ENCODE measurements at regions not wholly inside any gene's neighbourhood (a gene's known extent, or its start where the extent isn't known, plus 50 kb on each side); places are given as distances from the start of the nearest gene placed in this dataset.
"Not testable (repeated sequence)": the region's sequence is repeated elsewhere in the genome, so short reads cannot be mapped to it uniquely, and the experiment has no call there.

- H3K4me1 ChIP-seq (ENCODE audit: control insufficient read depth in 1 of 2, insufficient read depth in 2 of 2, low read length in 2 of 2) = no peaks in the 10 kb centered on the region
- Mint-ChIP-seq H3K36me3 (peaks cover 10 to 16% of the 10 kb centered on the region in 2 donors), H3K4me1 (no peaks in the 10 kb centered on the region), H3K4me3 (no peak overlapping the region), H3K9me3 (peaks cover 19 to 26% (median 20%) of the 10 kb centered on the region in 7 donors), H3K27ac (no peak overlapping the region), H3K27me3 (ENCODE audit: low read depth in 3 of 3) (peaks cover 5 to 7% (median 7%) of the 10 kb centered on the region in 3 donors)
- no peak overlapping the region for H3K27ac ChIP-seq (ENCODE audit: low read depth in 1 of 2, low read length in 2 of 2)
- H2AFZ ChIP-seq (ENCODE audit: insufficient read depth, low read depth, low read length, poor library complexity, severe bottlenecking) = no peak overlapping the region
- no peaks in the 10 kb centered on the region for H3K79me2 ChIP-seq (ENCODE audit: insufficient read depth, low read length)
- 100% methylated on average over 1 of the region's 1 CpG for WGBS (ENCODE audit: insufficient coverage)
- H3K4me3 ChIP-seq (replicated peaks in 1 of 3; ENCODE audit: low read depth in 2 of 3, low read length in 3 of 3) = no peak overlapping the region
- H4K20me1 ChIP-seq (ENCODE audit: insufficient read depth, low read length) = no peaks in the 10 kb centered on the region
- no peak for TF ChIP-seq CTCF (IDR thresholded peaks at IDR 0.05)
- intact Hi-C loops (cut with micrococcal nuclease) = no loop called here
- no peak for DNase-seq
- no peak overlapping the region for H3K9ac ChIP-seq (ENCODE audit: insufficient read depth, low read length, poor library complexity, severe bottlenecking)
- no peaks in the 10 kb centered on the region for H3K27me3 ChIP-seq (ENCODE audit: control insufficient read depth in 2 of 2, insufficient read depth in 2 of 2, low read length in 2 of 2)
- no peak overlapping the region for H3K4me2 ChIP-seq (replicated peaks; ENCODE audit: extremely low read depth, low read length, poor library complexity, severe bottlenecking)
- H3K9me3 ChIP-seq (replicated peaks in 1 of 2; ENCODE audit: control insufficient read depth in 1 of 2, insufficient read depth in 1 of 2, low read length in 2 of 2) = peaks cover 0 to 6% of the 10 kb centered on the region in 2 donors
- no peaks in the 10 kb centered on the region for H3K36me3 ChIP-seq (replicated peaks in 1 of 2; ENCODE audit: control insufficient read depth in 1 of 2, insufficient read depth in 2 of 2, low read length in 2 of 2)
These were observed 280.3 kb upstream of the PROK2 start for GRCh38 chr3:72065236-72065635.

GRCh38 chr3:72064727-72065126 is 279.8 kb upstream of the PROK2 start:
- H3K9me3 ChIP-seq (replicated peaks in 1 of 2; ENCODE audit: control insufficient read depth in 1 of 2, insufficient read depth in 1 of 2, low read length in 2 of 2); H3K4me3 ChIP-seq (replicated peaks in 1 of 3; ENCODE audit: low read depth in 2 of 3, low read length in 3 of 3); H3K79me2 ChIP-seq (ENCODE audit: insufficient read depth, low read length); H3K4me1 Mint-ChIP-seq; H3K4me2 ChIP-seq (replicated peaks; ENCODE audit: extremely low read depth, low read length, poor library complexity, severe bottlenecking); H3K36me3 ChIP-seq (replicated peaks in 1 of 2; ENCODE audit: control insufficient read depth in 1 of 2, insufficient read depth in 2 of 2, low read length in 2 of 2); H3K9ac ChIP-seq (ENCODE audit: insufficient read depth, low read length, poor library complexity, severe bottlenecking); H3K4me1 ChIP-seq (ENCODE audit: control insufficient read depth in 1 of 2, insufficient read depth in 2 of 2, low read length in 2 of 2); H3K27ac ChIP-seq (ENCODE audit: low read depth in 1 of 2, low read length in 2 of 2); H3K27me3 Mint-ChIP-seq (ENCODE audit: low read depth in 3 of 3); intact Hi-C loops (cut with micrococcal nuclease); H4K20me1 ChIP-seq (ENCODE audit: insufficient read depth, low read length); H3K4me3 Mint-ChIP-seq; H3K27me3 ChIP-seq (ENCODE audit: control insufficient read depth in 2 of 2, insufficient read depth in 2 of 2, low read length in 2 of 2); DNase-seq; H2AFZ ChIP-seq (ENCODE audit: insufficient read depth, low read depth, low read length, poor library complexity, severe bottlenecking): not testable (repeated sequence)
- WGBS (ENCODE audit: insufficient coverage) = no CpG with 5 or more reads among the region's 2 CpGs
- Mint-ChIP-seq H3K27ac (peak overlapping the region in 1 of 7 donors; percentile 50), H3K9me3 (peaks cover 19 to 26% (median 20%) of the 10 kb centered on the region in 7 donors), H3K36me3 (peaks cover 15 to 18% of the 10 kb centered on the region in 2 donors)
